HCT116 (cell line): ENCODE measurements at regions not wholly inside any gene's neighbourhood (a gene's known extent, or its start where the extent isn't known, plus 50 kb on each side); places are given as distances from the start of the nearest gene placed in this dataset.

Experiments used
- ATAC-seq: fragments of 200-7000 bp; cut with Tn5 transposase; 2 replicates; pipeline ENCODE4 v1.9.1; 2020; ENCODE audit warnings: mild to moderate bottlenecking, moderate library complexity
- BruUV-seq: library from RNA; stranded (reverse); fragments of 400-500 nt; replicated peaks from 2 replicates; lab custom pipeline; 2021; lab: Mats Ljungman, UMichigan
- CTCF ChIA-PET: fragments of 300-600 bp; sonication (Branson Sonifier 250); formaldehyde crosslinking; loops from one replicate; lab custom pipeline; 2021; ENCODE audit warnings: antibody characterized with exemption; lab: Charles Lee
- POLR2A ChIA-PET: fragments of 300-600, 350-600 bp; sonication (Branson Sonifier 250); formaldehyde crosslinking; loops from one replicate; lab custom pipeline; 2021; ENCODE audit warnings: antibody characterized with exemption; lab: Charles Lee
- RAD21 ChIA-PET, 2 experiments: fragments of 300-600 bp; sonication (Branson Sonifier 250); formaldehyde crosslinking; loops; one replicate each; lab custom pipeline; 2023; ENCODE audit warnings: low total read pairs in 2 of 2; ENCODE audit not compliant: uncharacterized antibody in 2 of 2, unreplicated experiment in 2 of 2, low non-redundant PET in 1 of 2; lab: Charles Lee
- DNase-seq: peaks from one replicate; pipeline ENCODE4 v3.0.0-alpha.2; 2010; ENCODE audit warnings: low read depth, low spot score
- H2AFZ ChIP-seq: fragments of 200-600 bp; shearing (Covaris generic), sonication (generic); 2 replicates; pipeline ENCODE4 v1.6.1; 2017; ENCODE audit warnings: low read depth, mixed run types, mixed read lengths, antibody characterized with exemption, low read length; ENCODE audit not compliant: poor library complexity, severe bottlenecking
- H3K27ac ChIP-seq: 2 replicates; pipeline ENCODE4 v1.5.1; 2012; ENCODE audit warnings: low read depth, low read length
- H3K27me3 ChIP-seq: fragments of 200-600 bp; sonication (generic); 2 replicates; pipeline ENCODE4 v1.6.1; 2016; ENCODE audit warnings: mixed run types, low read length, mixed read lengths; ENCODE audit not compliant: insufficient read depth
- H3K36me3 ChIP-seq, 2 experiments: fragments of 200-500 bp in 1 of 2; fragments of 200-600 bp in 1 of 2; sonication (Bioruptor generic) in 1 of 2; sonication (generic) in 1 of 2; 2 replicates each; pipeline versions ENCODE4 v1.5.1 to v1.6.1; 2014 to 2016; ENCODE audit warnings: low read length in 2 of 2, inconsistent platforms in 1 of 2, mixed read lengths in 1 of 2, mixed run types in 1 of 2; ENCODE audit not compliant: insufficient read depth in 2 of 2, control insufficient read depth in 1 of 2
- H3K4me1 ChIP-seq, 2 experiments: fragments of 200-600 bp in 1 of 2; sonication (generic) in 1 of 2; 2 replicates each; pipeline versions ENCODE4 v1.5.1 to v1.6.1; 2012 to 2017; ENCODE audit warnings: low read length in 2 of 2, inconsistent platforms in 1 of 2, mild to moderate bottlenecking in 1 of 2, mixed read lengths in 1 of 2, mixed run types in 1 of 2, moderate library complexity in 1 of 2; ENCODE audit not compliant: insufficient read depth in 2 of 2, control insufficient read depth in 1 of 2
- H3K4me2 ChIP-seq: fragments of 200-600 bp; sonication (generic); 2 replicates; pipeline ENCODE4 v1.6.1; 2017; ENCODE audit warnings: mixed run types, low read length, mixed read lengths
- H3K4me3 ChIP-seq, 2 experiments: fragments of 200-600 bp in 1 of 2; sonication (generic) in 1 of 2; replicated peaks in 1 of 2; 2 replicates each; pipeline ENCODE4 v1.5.1; 2011 to 2016; ENCODE audit warnings: low read length in 2 of 2, control low read depth in 1 of 2, low read depth in 1 of 2, mild to moderate bottlenecking in 1 of 2, mixed read lengths in 1 of 2, mixed run types in 1 of 2
- H3K79me2 ChIP-seq: fragments of 200-600 bp; sonication (generic); 2 replicates; pipeline ENCODE4 v1.6.1; 2017; ENCODE audit warnings: mild to moderate bottlenecking, mixed run types, low read length, moderate library complexity, mixed read lengths; ENCODE audit not compliant: insufficient read depth
- H3K9ac ChIP-seq: fragments of 200-600 bp; sonication (generic); 2 replicates; pipeline ENCODE4 v1.6.1; 2016; ENCODE audit warnings: low read length, mixed read lengths
- H3K9me2 ChIP-seq: fragments of 200-600 bp; sonication (generic), shearing (Covaris generic); 2 replicates; pipeline ENCODE4 v1.6.1; 2017; ENCODE audit warnings: mixed run types, mild to moderate bottlenecking, moderate library complexity; ENCODE audit not compliant: insufficient read depth
- H3K9me3 ChIP-seq, 2 experiments: fragments of 200-500 bp in 1 of 2; fragments of 200-600 bp in 1 of 2; sonication (Bioruptor generic) in 1 of 2; sonication (generic) in 1 of 2; 2 replicates each; pipeline ENCODE4 v1.6.1; 2014 to 2017; ENCODE audit warnings: low read length in 2 of 2, mixed read lengths in 2 of 2, inconsistent platforms in 1 of 2, low read depth in 1 of 2, mild to moderate bottlenecking in 1 of 2, mixed run types in 1 of 2, moderate library complexity in 1 of 2; ENCODE audit not compliant: control insufficient read depth in 1 of 2, insufficient read depth in 1 of 2
- H4K20me1 ChIP-seq: fragments of 200-600 bp; sonication (generic), shearing (Covaris generic); 2 replicates; pipeline ENCODE4 v1.6.1; 2017; ENCODE audit warnings: mixed run types, mild to moderate bottlenecking, moderate library complexity; ENCODE audit not compliant: insufficient read depth
- CBX3 ChIP-seq: IDR thresholded peaks from 2 replicates; pipeline ENCODE4 v1.6.1; 2012; ENCODE audit warnings: low read depth
- CEBPB ChIP-seq: IDR thresholded peaks from 2 replicates; pipeline ENCODE4 v1.6.1; 2012; ENCODE audit warnings: low read depth
- EGR1 ChIP-seq: IDR thresholded peaks from 2 replicates; pipeline ENCODE4 v1.6.1; 2012; ENCODE audit warnings: low read depth
- ELF1 ChIP-seq: IDR thresholded peaks from 2 replicates; pipeline ENCODE4 v1.6.1; 2012; ENCODE audit warnings: low read depth, borderline replicate concordance
- EZH2 ChIP-seq: fragments of 200-600 bp; sonication (generic); IDR thresholded peaks from 2 replicates; pipeline ENCODE4 v1.6.1; 2017; ENCODE audit warnings: antibody characterized with exemption, mixed run types
- EZH2phosphoT487 ChIP-seq: fragments of 200-600 bp; IDR thresholded peaks from 2 replicates; pipeline ENCODE4 v1.6.1; 2018; ENCODE audit warnings: antibody characterized with exemption, borderline replicate concordance
- FOSL1 ChIP-seq: IDR thresholded peaks from 2 replicates; pipeline ENCODE4 v1.6.1; 2012; ENCODE audit warnings: low read depth
- JUND ChIP-seq: IDR thresholded peaks from 2 replicates; pipeline ENCODE4 v1.6.1; 2012
- RAD21 ChIP-seq: IDR thresholded peaks from 2 replicates; pipeline ENCODE4 v1.6.1; 2012; ENCODE audit warnings: low read depth, mild to moderate bottlenecking
- SIN3A ChIP-seq: IDR thresholded peaks from 2 replicates; pipeline ENCODE4 v1.6.1; 2012; ENCODE audit warnings: low read depth
- SP1 ChIP-seq: IDR thresholded peaks from 2 replicates; pipeline ENCODE4 v1.6.1; 2012; ENCODE audit warnings: low read depth
- SRF ChIP-seq: IDR thresholded peaks from 2 replicates; pipeline ENCODE4 v1.6.1; 2012; ENCODE audit warnings: low read depth
- ZNF274 ChIP-seq: fragments of 200-500 bp; sonication (Bioruptor generic); IDR thresholded peaks from 2 replicates; pipeline ENCODE4 v1.6.1; 2014; ENCODE audit warnings: mild to moderate bottlenecking, low read depth, low read length, inconsistent platforms
- intact Hi-C: fragments of 100-400 bp; cut with micrococcal nuclease; formaldehyde crosslinking; loops from 2 replicates; pipeline ENCODE4 v1.10.0; 2022
- TF ChIP-seq, protein P1 (sequence below): IDR thresholded peaks from 2 replicates; pipeline ENCODE4 v1.6.1; 2012
- TF ChIP-seq, protein P2 (sequence below): IDR thresholded peaks from 2 replicates; pipeline ENCODE4 v1.6.1; 2012
- TF ChIP-seq, protein P3 (sequence below), 3 experiments: fragments of 200-600 bp in 1 of 3; sonication (generic) in 1 of 3; IDR thresholded peaks in 2 of 3; conservative IDR thresholded peaks in 1 of 3; 2 replicates each; pipeline ENCODE4 v1.5.1; 2012 to 2017; ENCODE audit warnings: low read depth in 2 of 3, low read length in 2 of 3, antibody characterized with exemption in 1 of 3, borderline replicate concordance in 1 of 3, control low read depth in 1 of 3, mild to moderate bottlenecking in 1 of 3, mixed read lengths in 1 of 3, mixed run types in 1 of 3, moderate library complexity in 1 of 3; ENCODE audit not compliant: insufficient read depth in 1 of 3

DNA sequence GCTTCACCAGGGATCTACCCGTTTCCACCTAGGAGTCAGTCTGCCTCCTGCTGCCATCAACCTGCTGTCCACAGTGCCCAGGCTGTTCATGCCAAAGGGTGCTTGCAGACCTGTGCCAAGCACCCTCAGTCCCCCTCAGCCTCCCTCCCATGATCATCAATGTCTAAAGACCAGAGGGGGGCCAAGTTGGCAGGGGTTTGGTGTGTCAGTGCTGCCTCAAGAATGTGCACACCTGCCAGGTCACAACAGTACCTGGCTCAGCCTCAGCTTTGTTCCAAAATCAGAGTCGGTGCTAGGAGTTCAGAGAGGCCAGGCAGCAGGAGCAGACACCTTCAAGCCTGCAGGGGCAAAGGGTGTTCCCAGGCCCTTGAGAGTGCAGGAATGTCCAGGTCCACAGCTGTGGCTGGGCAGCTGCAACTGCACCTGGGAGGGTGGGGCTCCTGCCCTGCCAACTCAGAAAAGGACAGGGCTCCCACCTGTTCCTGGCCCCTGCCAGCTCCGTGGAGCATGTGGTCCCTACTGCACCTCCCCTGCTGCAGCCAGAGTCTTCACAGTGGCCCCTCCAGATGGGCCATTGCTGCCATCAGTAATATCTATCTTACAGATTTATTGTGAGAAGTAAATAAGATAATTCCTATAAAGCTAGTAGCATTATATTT, 219.5 kb downstream of the POLR1F start:
- Histone ChIP-seq H4K20me1 (no peaks in the 10 kb centered on the region), H3K4me1 (no peaks in the 10 kb centered on the region), H3K79me2 (no peaks in the 10 kb centered on the region), H2AFZ (no peak overlapping the region), H3K9me3 (no peaks in the 10 kb centered on the region; a peak in 1 of 4 replicates), H3K9me2 (no peaks in the 10 kb centered on the region), H3K4me3 (no peak overlapping the region), H3K9ac (no peak overlapping the region), H3K4me2 (no peak overlapping the region), H3K27me3 (no peaks in the 10 kb centered on the region), H3K36me3 (no peaks in the 10 kb centered on the region), H3K27ac (no peak overlapping the region)
- no peak for TF ChIP-seq ZNF274
- TF ChIP-seq, protein P1, sequence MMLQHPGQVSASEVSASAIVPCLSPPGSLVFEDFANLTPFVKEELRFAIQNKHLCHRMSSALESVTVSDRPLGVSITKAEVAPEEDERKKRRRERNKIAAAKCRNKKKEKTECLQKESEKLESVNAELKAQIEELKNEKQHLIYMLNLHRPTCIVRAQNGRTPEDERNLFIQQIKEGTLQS: no peak
- no peak for TF ChIP-seq EGR1
- TF ChIP-seq EZH2: no peak
- TF ChIP-seq SRF: no peak
- TF ChIP-seq RAD21: no peak
- TF ChIP-seq SP1: no peak
- RAD21 ChIA-PET: no interaction called here
- intact Hi-C loops: no loop called here
- BruUV-seq: no TSS peak
- CTCF ChIA-PET: interaction anchor here (1.4 kb wide), 1 partner anchor 367 kb away, joined by 3 read pairs; no protein-coding TSS in a partner anchor
- POLR2A ChIA-PET: no interaction called here
- DNase-seq (no peak), ATAC-seq (no peak)

DNA sequence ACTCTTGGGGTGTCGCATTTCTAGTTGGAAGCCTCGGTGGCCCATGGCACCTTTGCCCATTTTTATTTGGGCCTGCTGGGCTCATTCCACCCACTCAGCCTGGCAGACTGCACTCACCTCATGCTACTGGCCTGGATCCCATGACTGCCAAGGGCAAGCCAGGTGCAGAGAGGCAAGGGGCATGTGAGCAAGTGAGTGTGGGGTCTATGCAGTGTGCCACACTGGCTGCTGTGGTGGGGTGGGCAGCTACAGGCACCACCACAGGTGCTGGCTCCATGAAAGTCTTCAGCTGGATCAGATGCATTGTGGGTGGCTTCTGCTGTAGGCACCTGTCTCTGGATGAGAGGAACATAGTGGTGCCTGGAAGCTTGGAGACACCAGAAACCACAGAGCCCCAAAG, 220.8 kb downstream of the POLR1F start:
- Histone ChIP-seq H3K9ac (no peak overlapping the region), H3K27me3 (no peaks in the 10 kb centered on the region), H4K20me1 (no peaks in the 10 kb centered on the region), H3K4me1 (no peaks in the 10 kb centered on the region), H3K79me2 (no peaks in the 10 kb centered on the region), H2AFZ (no peak overlapping the region), H3K9me2 (no peaks in the 10 kb centered on the region), H3K36me3 (no peaks in the 10 kb centered on the region), H3K9me3 (no peaks in the 10 kb centered on the region; a peak in 1 of 4 replicates), H3K4me2 (no peak overlapping the region), H3K27ac (no peak overlapping the region), H3K4me3 (no peak overlapping the region)
- intact Hi-C loops: no loop called here
- RAD21 ChIA-PET: no interaction called here
- ATAC-seq: no peak
- TF ChIP-seq JUND (no peak), SIN3A (no peak), ELF1 (no peak), CBX3 (no peak), CEBPB (no peak), FOSL1 (no peak), EZH2phosphoT487 (no peak), RAD21 (no peak)
- TF ChIP-seq, protein P2, sequence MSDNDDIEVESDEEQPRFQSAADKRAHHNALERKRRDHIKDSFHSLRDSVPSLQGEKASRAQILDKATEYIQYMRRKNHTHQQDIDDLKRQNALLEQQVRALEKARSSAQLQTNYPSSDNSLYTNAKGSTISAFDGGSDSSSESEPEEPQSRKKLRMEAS: no peak
- TF ChIP-seq, protein P3, sequence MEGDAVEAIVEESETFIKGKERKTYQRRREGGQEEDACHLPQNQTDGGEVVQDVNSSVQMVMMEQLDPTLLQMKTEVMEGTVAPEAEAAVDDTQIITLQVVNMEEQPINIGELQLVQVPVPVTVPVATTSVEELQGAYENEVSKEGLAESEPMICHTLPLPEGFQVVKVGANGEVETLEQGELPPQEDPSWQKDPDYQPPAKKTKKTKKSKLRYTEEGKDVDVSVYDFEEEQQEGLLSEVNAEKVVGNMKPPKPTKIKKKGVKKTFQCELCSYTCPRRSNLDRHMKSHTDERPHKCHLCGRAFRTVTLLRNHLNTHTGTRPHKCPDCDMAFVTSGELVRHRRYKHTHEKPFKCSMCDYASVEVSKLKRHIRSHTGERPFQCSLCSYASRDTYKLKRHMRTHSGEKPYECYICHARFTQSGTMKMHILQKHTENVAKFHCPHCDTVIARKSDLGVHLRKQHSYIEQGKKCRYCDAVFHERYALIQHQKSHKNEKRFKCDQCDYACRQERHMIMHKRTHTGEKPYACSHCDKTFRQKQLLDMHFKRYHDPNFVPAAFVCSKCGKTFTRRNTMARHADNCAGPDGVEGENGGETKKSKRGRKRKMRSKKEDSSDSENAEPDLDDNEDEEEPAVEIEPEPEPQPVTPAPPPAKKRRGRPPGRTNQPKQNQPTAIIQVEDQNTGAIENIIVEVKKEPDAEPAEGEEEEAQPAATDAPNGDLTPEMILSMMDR (IDR thresholded peaks at IDR 0.05 in 2 of 3, conservative IDR thresholded peaks at IDR 0.05 in 1 of 3; ENCODE audit: borderline replicate concordance in 1 of 3, insufficient read depth in 1 of 3, low read depth in 2 of 3, low read length in 2 of 3): no peak
- no TSS peak for BruUV-seq
- DNase-seq: no peak
- POLR2A ChIA-PET: no interaction called here
- CTCF ChIA-PET: no interaction called here
